22Rv1 (cell line): ENCODE measurements at regions not wholly inside any gene's neighbourhood (a gene's known extent, or its start where the extent isn't known, plus 50 kb on each side); places are given as distances from the start of the nearest gene placed in this dataset.

Source experiments
- ZFX ChIP-seq: fragments of 450-650 bp; IDR thresholded peaks from 2 replicates; pipeline ENCODE4 v1.6.1; 2017; ENCODE audit warnings: antibody characterized with exemption, borderline replicate concordance
- TF ChIP-seq, protein P1 (sequence below): fragments of 450-650 bp; IDR thresholded peaks from 2 replicates; pipeline ENCODE4 v1.5.1; 2017; ENCODE audit warnings: mild to moderate bottlenecking

DNA sequence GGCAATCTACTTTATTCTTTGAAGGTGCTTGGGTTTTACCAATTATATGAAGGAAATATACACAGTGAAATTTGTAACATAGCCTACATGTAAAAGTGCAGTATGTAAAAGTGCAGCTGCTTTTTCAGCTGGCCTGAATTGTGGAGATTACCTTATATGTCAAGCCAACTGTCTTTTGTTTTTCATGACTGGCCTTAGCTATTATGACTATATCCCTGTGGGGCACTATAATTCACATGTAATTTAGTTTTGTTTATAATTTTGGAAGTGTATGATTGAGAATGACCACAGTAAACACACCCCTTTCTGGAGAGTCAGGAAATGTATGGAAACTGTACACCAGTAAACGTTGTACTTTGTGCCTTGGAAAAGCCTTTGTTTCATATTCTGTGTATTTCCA lies 435.0 kb upstream of the STXBP6 start:
- TF ChIP-seq, protein P1, sequence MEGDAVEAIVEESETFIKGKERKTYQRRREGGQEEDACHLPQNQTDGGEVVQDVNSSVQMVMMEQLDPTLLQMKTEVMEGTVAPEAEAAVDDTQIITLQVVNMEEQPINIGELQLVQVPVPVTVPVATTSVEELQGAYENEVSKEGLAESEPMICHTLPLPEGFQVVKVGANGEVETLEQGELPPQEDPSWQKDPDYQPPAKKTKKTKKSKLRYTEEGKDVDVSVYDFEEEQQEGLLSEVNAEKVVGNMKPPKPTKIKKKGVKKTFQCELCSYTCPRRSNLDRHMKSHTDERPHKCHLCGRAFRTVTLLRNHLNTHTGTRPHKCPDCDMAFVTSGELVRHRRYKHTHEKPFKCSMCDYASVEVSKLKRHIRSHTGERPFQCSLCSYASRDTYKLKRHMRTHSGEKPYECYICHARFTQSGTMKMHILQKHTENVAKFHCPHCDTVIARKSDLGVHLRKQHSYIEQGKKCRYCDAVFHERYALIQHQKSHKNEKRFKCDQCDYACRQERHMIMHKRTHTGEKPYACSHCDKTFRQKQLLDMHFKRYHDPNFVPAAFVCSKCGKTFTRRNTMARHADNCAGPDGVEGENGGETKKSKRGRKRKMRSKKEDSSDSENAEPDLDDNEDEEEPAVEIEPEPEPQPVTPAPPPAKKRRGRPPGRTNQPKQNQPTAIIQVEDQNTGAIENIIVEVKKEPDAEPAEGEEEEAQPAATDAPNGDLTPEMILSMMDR: no peak
- no peak for TF ChIP-seq ZFX
